HEK293 (cell line): ENCODE measurements at regions not wholly inside any gene's neighbourhood (a gene's known extent, or its start where the extent isn't known, plus 50 kb on each side); places are given as distances from the start of the nearest gene placed in this dataset.

Experiments used
- CTCF ChIA-PET: fragments of 350-600 bp; formaldehyde crosslinking; extraction: SDS; loops from one replicate; lab custom pipeline; 2021; ENCODE audit warnings: antibody characterized with exemption; lab: Yijun Ruan, JAX
- POLR2A ChIA-PET: fragments of 300-600 bp; formaldehyde crosslinking; extraction: SDS; loops from one replicate; lab custom pipeline; 2020; ENCODE audit warnings: antibody characterized with exemption, inconsistent platforms; lab: Yijun Ruan, JAX
- H3K27ac ChIP-seq: fragments of 200-500 bp; sonication (Bioruptor generic); 2 replicates; pipeline ENCODE4 v1.5.1; 2014; ENCODE audit warnings: low read depth, low read length, control low read depth, inconsistent platforms; ENCODE audit errors: extremely low read depth
- H3K36me3 ChIP-seq, 2 experiments: fragments of 200-500 bp in 1 of 2; sonication (Bioruptor generic) in 1 of 2; 1 replicate in 1 of 2; 2 replicates in 1 of 2; pipeline ENCODE4 v1.5.1; 2014 to 2017; ENCODE audit warnings: inconsistent platforms in 2 of 2, low read length in 2 of 2; ENCODE audit not compliant: control insufficient read depth in 2 of 2, insufficient read depth in 1 of 2
- H3K4me1 ChIP-seq: fragments of 200-500 bp; sonication (Bioruptor generic); 2 replicates; pipeline ENCODE4 v1.5.1; 2014; ENCODE audit warnings: mild to moderate bottlenecking, low read length, inconsistent platforms; ENCODE audit not compliant: control insufficient read depth, insufficient read depth
- H3K4me3 ChIP-seq: 2 replicates; pipeline ENCODE4 v1.5.1; 2011; ENCODE audit warnings: low read depth, mild to moderate bottlenecking, control low read depth, low read length, moderate library complexity
- H3K9me3 ChIP-seq: fragments of 200-500 bp; sonication (Bioruptor generic); 2 replicates; pipeline ENCODE4 v1.5.1; 2014; ENCODE audit warnings: low read depth, low read length, inconsistent platforms; ENCODE audit not compliant: control insufficient read depth, insufficient read depth
- GLI4 ChIP-seq: fragments of 450-650 bp; formaldehyde crosslinking; IDR thresholded peaks from 2 replicates; pipeline ENCODE4 v1.5.1; 2016; ENCODE audit warnings: missing biosample characterization, missing genetic modification characterization
- OSR2 ChIP-seq: fragments of 450-650 bp; formaldehyde crosslinking; IDR thresholded peaks from 2 replicates; pipeline ENCODE4 v1.5.1; 2016; ENCODE audit warnings: missing biosample characterization, missing genetic modification characterization
- TCF7L2 ChIP-seq: IDR thresholded peaks from 2 replicates; pipeline ENCODE4 v1.6.1; 2011; ENCODE audit warnings: low read depth, mild to moderate bottlenecking, inconsistent platforms, low read length, moderate library complexity, borderline replicate concordance
- YY2 ChIP-seq: fragments of 450-650 bp; formaldehyde crosslinking; IDR thresholded peaks from 2 replicates; pipeline ENCODE4 v1.5.1; 2016; ENCODE audit warnings: missing biosample characterization, missing genetic modification characterization
- ZBTB20 ChIP-seq: fragments of 450-650 bp; formaldehyde crosslinking; IDR thresholded peaks from 2 replicates; pipeline ENCODE4 v1.5.1; 2016; ENCODE audit warnings: missing biosample characterization, missing genetic modification characterization
- ZBTB7A ChIP-seq: fragments of 450-650 bp; formaldehyde crosslinking; IDR thresholded peaks from 2 replicates; pipeline ENCODE4 v1.5.1; 2016; ENCODE audit warnings: low read depth, missing biosample characterization, missing genetic modification characterization
- ZNF114 ChIP-seq: fragments of 450-650 bp; formaldehyde crosslinking; IDR thresholded peaks from 2 replicates; pipeline ENCODE4 v1.5.0; 2017; ENCODE audit warnings: missing biosample characterization, missing genetic modification characterization
- ZNF132 ChIP-seq: fragments of 450-650 bp; formaldehyde crosslinking; IDR thresholded peaks from 2 replicates; pipeline ENCODE4 v1.5.1; 2017; ENCODE audit warnings: missing biosample characterization, missing genetic modification characterization, borderline replicate concordance
- ZNF155 ChIP-seq: fragments of 450-650 bp; formaldehyde crosslinking; IDR thresholded peaks from 2 replicates; pipeline ENCODE4 v1.5.1; 2016; ENCODE audit warnings: missing biosample characterization, missing genetic modification characterization
- ZNF266 ChIP-seq: fragments of 450-650 bp; formaldehyde crosslinking; IDR thresholded peaks from 2 replicates; pipeline ENCODE4 v1.5.1; 2016; ENCODE audit warnings: missing biosample characterization, missing genetic modification characterization, low read depth
- ZNF416 ChIP-seq: fragments of 450-650 bp; formaldehyde crosslinking; IDR thresholded peaks from 2 replicates; pipeline ENCODE4 v1.5.1; 2016; ENCODE audit warnings: missing biosample characterization, missing genetic modification characterization
- ZNF426 ChIP-seq: fragments of 450-650 bp; formaldehyde crosslinking; IDR thresholded peaks from 2 replicates; pipeline ENCODE4 v1.5.1; 2017; ENCODE audit warnings: missing biosample characterization, missing genetic modification characterization, mild to moderate bottlenecking, inconsistent platforms, moderate library complexity
- ZNF571 ChIP-seq: fragments of 450-650 bp; formaldehyde crosslinking; IDR thresholded peaks from 2 replicates; pipeline ENCODE4 v1.5.0; 2017; ENCODE audit warnings: missing biosample characterization, missing genetic modification characterization
- ZNF585B ChIP-seq: fragments of 450-650 bp; formaldehyde crosslinking; IDR thresholded peaks from 2 replicates; pipeline ENCODE4 v1.5.1; 2016; ENCODE audit warnings: missing biosample characterization, missing genetic modification characterization
- ZNF670 ChIP-seq: fragments of 450-650 bp; formaldehyde crosslinking; IDR thresholded peaks from 2 replicates; pipeline ENCODE4 v1.5.1; 2016; ENCODE audit warnings: missing biosample characterization, missing genetic modification characterization, low read depth
- TF ChIP-seq, protein P1 (sequence below): fragments of 450-650 bp; formaldehyde crosslinking; IDR thresholded peaks from 2 replicates; pipeline ENCODE4 v1.5.1; 2016; ENCODE audit warnings: missing biosample characterization, missing genetic modification characterization
- TF ChIP-seq, protein P2 (sequence below): fragments of 450-650 bp; formaldehyde crosslinking; IDR thresholded peaks from 2 replicates; pipeline ENCODE4 v1.5.1; 2016; ENCODE audit warnings: missing biosample characterization, missing genetic modification characterization
- TF ChIP-seq, protein P3 (sequence below): fragments of 450-650 bp; formaldehyde crosslinking; conservative IDR thresholded peaks from 2 replicates; pipeline ENCODE4 v1.5.1; 2016; ENCODE audit warnings: low read depth, missing biosample characterization, missing genetic modification characterization
- TF ChIP-seq, protein P4 (sequence below): fragments of 450-650 bp; formaldehyde crosslinking; IDR thresholded peaks from 2 replicates; pipeline ENCODE4 v1.5.1; 2016; ENCODE audit warnings: missing biosample characterization, missing genetic modification characterization
- TF ChIP-seq, protein P5 (sequence below): fragments of 450-650 bp; formaldehyde crosslinking; IDR thresholded peaks from 2 replicates; pipeline ENCODE4 v1.5.1; 2017; ENCODE audit warnings: missing biosample characterization, missing genetic modification characterization

DNA sequence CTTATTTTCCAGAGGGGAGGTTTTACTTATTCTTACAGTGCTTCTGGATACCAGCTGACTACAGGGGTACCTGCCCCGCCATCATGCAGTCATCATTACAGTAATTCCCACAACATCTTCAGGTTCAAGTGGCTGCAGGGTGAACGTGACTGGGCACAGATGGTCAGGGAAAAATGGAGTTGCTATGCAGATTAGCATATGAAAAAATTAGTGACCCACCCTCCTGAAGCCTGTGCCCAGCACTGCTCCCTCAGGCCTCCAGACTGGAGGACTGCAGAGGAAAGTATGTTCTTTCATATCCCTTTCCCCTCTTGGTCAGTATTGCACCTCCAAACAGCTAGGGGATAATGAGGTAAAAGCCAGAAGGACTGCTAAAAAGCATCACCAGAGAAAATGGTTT, 937.9 kb downstream of the TUSC7 start:
- TF ChIP-seq ZNF132, result no peak
- TF ChIP-seq, protein P1, sequence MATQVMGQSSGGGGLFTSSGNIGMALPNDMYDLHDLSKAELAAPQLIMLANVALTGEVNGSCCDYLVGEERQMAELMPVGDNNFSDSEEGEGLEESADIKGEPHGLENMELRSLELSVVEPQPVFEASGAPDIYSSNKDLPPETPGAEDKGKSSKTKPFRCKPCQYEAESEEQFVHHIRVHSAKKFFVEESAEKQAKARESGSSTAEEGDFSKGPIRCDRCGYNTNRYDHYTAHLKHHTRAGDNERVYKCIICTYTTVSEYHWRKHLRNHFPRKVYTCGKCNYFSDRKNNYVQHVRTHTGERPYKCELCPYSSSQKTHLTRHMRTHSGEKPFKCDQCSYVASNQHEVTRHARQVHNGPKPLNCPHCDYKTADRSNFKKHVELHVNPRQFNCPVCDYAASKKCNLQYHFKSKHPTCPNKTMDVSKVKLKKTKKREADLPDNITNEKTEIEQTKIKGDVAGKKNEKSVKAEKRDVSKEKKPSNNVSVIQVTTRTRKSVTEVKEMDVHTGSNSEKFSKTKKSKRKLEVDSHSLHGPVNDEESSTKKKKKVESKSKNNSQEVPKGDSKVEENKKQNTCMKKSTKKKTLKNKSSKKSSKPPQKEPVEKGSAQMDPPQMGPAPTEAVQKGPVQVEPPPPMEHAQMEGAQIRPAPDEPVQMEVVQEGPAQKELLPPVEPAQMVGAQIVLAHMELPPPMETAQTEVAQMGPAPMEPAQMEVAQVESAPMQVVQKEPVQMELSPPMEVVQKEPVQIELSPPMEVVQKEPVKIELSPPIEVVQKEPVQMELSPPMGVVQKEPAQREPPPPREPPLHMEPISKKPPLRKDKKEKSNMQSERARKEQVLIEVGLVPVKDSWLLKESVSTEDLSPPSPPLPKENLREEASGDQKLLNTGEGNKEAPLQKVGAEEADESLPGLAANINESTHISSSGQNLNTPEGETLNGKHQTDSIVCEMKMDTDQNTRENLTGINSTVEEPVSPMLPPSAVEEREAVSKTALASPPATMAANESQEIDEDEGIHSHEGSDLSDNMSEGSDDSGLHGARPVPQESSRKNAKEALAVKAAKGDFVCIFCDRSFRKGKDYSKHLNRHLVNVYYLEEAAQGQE (tag by site-specific recombination), result no peak
- TF ChIP-seq ZNF155 (tag by site-specific recombination), result no peak
- TF ChIP-seq ZNF426 (tag by site-specific recombination), result no peak
- TF ChIP-seq, protein P2, sequence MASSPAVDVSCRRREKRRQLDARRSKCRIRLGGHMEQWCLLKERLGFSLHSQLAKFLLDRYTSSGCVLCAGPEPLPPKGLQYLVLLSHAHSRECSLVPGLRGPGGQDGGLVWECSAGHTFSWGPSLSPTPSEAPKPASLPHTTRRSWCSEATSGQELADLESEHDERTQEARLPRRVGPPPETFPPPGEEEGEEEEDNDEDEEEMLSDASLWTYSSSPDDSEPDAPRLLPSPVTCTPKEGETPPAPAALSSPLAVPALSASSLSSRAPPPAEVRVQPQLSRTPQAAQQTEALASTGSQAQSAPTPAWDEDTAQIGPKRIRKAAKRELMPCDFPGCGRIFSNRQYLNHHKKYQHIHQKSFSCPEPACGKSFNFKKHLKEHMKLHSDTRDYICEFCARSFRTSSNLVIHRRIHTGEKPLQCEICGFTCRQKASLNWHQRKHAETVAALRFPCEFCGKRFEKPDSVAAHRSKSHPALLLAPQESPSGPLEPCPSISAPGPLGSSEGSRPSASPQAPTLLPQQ (tag by site-specific recombination), result no peak
- TF ChIP-seq ZNF114 (tag by site-specific recombination), result no peak
- TF ChIP-seq ZBTB20 (tag by site-specific recombination), result no peak
- no peak for TF ChIP-seq TCF7L2
- no peak for TF ChIP-seq ZBTB7A (tag by site-specific recombination)
- no peak for TF ChIP-seq ZNF416 (tag by site-specific recombination)
- no peak for TF ChIP-seq YY2 (tag by site-specific recombination)
- no peak for TF ChIP-seq ZNF571 (tag by site-specific recombination)
- TF ChIP-seq, protein P3, sequence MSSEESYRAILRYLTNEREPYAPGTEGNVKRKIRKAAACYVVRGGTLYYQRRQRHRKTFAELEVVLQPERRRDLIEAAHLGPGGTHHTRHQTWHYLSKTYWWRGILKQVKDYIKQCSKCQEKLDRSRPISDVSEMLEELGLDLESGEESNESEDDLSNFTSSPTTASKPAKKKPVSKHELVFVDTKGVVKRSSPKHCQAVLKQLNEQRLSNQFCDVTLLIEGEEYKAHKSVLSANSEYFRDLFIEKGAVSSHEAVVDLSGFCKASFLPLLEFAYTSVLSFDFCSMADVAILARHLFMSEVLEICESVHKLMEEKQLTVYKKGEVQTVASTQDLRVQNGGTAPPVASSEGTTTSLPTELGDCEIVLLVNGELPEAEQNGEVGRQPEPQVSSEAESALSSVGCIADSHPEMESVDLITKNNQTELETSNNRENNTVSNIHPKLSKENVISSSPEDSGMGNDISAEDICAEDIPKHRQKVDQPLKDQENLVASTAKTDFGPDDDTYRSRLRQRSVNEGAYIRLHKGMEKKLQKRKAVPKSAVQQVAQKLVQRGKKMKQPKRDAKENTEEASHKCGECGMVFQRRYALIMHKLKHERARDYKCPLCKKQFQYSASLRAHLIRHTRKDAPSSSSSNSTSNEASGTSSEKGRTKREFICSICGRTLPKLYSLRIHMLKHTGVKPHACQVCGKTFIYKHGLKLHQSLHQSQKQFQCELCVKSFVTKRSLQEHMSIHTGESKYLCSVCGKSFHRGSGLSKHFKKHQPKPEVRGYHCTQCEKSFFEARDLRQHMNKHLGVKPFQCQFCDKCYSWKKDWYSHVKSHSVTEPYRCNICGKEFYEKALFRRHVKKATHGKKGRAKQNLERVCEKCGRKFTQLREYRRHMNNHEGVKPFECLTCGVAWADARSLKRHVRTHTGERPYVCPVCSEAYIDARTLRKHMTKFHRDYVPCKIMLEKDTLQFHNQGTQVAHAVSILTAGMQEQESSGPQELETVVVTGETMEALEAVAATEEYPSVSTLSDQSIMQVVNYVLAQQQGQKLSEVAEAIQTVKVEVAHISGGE, result no peak
- TF ChIP-seq OSR2 (tag by site-specific recombination), result no peak
- no peak for TF ChIP-seq ZNF670 (tag by site-specific recombination)
- TF ChIP-seq ZNF585B, result no peak
- CTCF ChIA-PET, result interaction anchor here (0.6 kb wide), 1 partner anchor 65 kb away, joined by 3 read pairs; no protein-coding TSS in a partner anchor
- POLR2A ChIA-PET, result no interaction called here
- H3K36me3 ChIP-seq, result no peaks in the 10 kb centered on the region
- H3K4me1 ChIP-seq, result peaks cover 2% of the 10 kb centered on the region; the same call in 1 of the 2 replicates
- no peak overlapping the region for H3K4me3 ChIP-seq
- no peak overlapping the region for H3K27ac ChIP-seq
- no peaks in the 10 kb centered on the region for H3K9me3 ChIP-seq

DNA sequence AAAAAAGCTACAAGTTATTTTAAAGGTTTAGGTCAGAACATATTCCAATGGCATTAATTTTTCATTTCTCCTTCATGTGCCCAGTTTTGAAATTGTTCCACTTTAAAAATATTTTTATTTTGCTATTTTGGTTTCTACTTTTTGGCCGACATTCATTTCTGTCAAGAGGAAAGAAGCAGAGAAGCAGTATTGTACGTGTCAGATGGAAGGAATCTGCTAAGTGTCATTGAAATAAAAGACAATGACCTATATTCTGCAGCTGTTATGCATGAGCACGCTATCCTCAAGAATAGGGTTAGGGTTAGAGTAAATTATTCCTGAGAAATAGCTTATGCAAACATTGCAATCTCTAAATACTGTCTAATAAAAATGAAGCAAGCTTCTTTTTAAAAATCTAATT, 941.7 kb downstream of the TUSC7 start:
- H3K27ac ChIP-seq, result no peak overlapping the region
- ChIA-PET POLR2A (no interaction called here), CTCF (no interaction called here)
- H3K9me3 ChIP-seq, result no peaks in the 10 kb centered on the region
- no peaks in the 10 kb centered on the region for H3K36me3 ChIP-seq
- no peak overlapping the region for H3K4me3 ChIP-seq
- peaks cover 2% of the 10 kb centered on the region; the same call in 1 of the 2 replicates for H3K4me1 ChIP-seq
- TF ChIP-seq, protein P4, sequence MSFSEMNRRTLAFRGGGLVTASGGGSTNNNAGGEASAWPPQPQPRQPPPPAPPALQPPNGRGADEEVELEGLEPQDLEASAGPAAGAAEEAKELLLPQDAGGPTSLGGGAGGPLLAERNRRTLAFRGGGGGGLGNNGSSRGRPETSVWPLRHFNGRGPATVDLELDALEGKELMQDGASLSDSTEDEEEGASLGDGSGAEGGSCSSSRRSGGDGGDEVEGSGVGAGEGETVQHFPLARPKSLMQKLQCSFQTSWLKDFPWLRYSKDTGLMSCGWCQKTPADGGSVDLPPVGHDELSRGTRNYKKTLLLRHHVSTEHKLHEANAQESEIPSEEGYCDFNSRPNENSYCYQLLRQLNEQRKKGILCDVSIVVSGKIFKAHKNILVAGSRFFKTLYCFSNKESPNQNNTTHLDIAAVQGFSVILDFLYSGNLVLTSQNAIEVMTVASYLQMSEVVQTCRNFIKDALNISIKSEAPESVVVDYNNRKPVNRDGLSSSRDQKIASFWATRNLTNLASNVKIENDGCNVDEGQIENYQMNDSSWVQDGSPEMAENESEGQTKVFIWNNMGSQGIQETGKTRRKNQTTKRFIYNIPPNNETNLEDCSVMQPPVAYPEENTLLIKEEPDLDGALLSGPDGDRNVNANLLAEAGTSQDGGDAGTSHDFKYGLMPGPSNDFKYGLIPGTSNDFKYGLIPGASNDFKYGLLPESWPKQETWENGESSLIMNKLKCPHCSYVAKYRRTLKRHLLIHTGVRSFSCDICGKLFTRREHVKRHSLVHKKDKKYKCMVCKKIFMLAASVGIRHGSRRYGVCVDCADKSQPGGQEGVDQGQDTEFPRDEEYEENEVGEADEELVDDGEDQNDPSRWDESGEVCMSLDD, result no peak
- TF ChIP-seq GLI4 (tag by site-specific recombination) (no peak), ZNF266 (no peak)
- TF ChIP-seq, protein P5, sequence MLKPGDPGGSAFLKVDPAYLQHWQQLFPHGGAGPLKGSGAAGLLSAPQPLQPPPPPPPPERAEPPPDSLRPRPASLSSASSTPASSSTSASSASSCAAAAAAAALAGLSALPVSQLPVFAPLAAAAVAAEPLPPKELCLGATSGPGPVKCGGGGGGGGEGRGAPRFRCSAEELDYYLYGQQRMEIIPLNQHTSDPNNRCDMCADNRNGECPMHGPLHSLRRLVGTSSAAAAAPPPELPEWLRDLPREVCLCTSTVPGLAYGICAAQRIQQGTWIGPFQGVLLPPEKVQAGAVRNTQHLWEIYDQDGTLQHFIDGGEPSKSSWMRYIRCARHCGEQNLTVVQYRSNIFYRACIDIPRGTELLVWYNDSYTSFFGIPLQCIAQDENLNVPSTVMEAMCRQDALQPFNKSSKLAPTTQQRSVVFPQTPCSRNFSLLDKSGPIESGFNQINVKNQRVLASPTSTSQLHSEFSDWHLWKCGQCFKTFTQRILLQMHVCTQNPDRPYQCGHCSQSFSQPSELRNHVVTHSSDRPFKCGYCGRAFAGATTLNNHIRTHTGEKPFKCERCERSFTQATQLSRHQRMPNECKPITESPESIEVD, result no peak
